OCI-LY7 (cell line): ENCODE measurements at regions not wholly inside any gene's neighbourhood (a gene's known extent, or its start where the extent isn't known, plus 50 kb on each side); places are given as distances from the start of the nearest gene placed in this dataset.

ENCODE experiments used
- BruUV-seq: library from RNA; stranded (reverse); fragments of 400-500 nt; replicated peaks from 2 replicates; lab custom pipeline; 2021; lab: Mats Ljungman, UMichigan
- CTCF ChIA-PET: fragments of 300-600 bp; sonication (Branson Sonifier 250); formaldehyde crosslinking; loops from one replicate; lab custom pipeline; 2022; ENCODE audit warnings: antibody characterized with exemption; ENCODE audit not compliant: unreplicated experiment; lab: Charles Lee
- POLR2A ChIA-PET: fragments of 300-600 bp; sonication (Branson Sonifier 250); formaldehyde crosslinking; loops from one replicate; lab custom pipeline; 2022; ENCODE audit warnings: antibody characterized with exemption; lab: Charles Lee
- DNase-seq: peaks from one replicate; pipeline ENCODE4 v3.0.0-alpha.2; 2015; ENCODE audit warnings: low spot score
- H2AFZ ChIP-seq: fragments of 200-600 bp; sonication (generic), shearing (Covaris generic); 2 replicates; pipeline ENCODE4 v1.6.1; 2014; ENCODE audit warnings: mild to moderate bottlenecking, antibody characterized with exemption, low read length, moderate library complexity
- H3K27ac ChIP-seq: fragments of 200-600 bp; sonication (generic); 2 replicates; pipeline ENCODE4 v1.5.1; 2014; ENCODE audit warnings: mixed run types, low read depth, mild to moderate bottlenecking, moderate library complexity, low read length, inconsistent platforms; ENCODE audit not compliant: poor library complexity, severe bottlenecking
- H3K36me3 ChIP-seq: fragments of 200-600 bp; sonication (generic); 2 replicates; pipeline ENCODE4 v1.6.1; 2014; ENCODE audit warnings: mild to moderate bottlenecking, antibody characterized with exemption, low read length, moderate library complexity, mixed read lengths; ENCODE audit not compliant: insufficient read depth
- H3K4me1 ChIP-seq: fragments of 200-600 bp; sonication (generic); 2 replicates; pipeline ENCODE4 v1.5.1; 2014; ENCODE audit warnings: mild to moderate bottlenecking, low read length; ENCODE audit not compliant: insufficient read depth, poor library complexity, severe bottlenecking
- H3K4me2 ChIP-seq: fragments of 200-600 bp; sonication (generic); 2 replicates; pipeline ENCODE4 v1.6.1; 2014; ENCODE audit warnings: mild to moderate bottlenecking, low read length
- H3K4me3 ChIP-seq: fragments of 200-600 bp; sonication (generic); 2 replicates; pipeline ENCODE4 v1.5.1; 2014; ENCODE audit warnings: mild to moderate bottlenecking, low read depth, low read length; ENCODE audit not compliant: poor library complexity, severe bottlenecking
- H3K79me2 ChIP-seq: fragments of 200-600 bp; sonication (generic); 2 replicates; pipeline ENCODE4 v1.6.1; 2016; ENCODE audit warnings: low read depth, mild to moderate bottlenecking, low read length, moderate library complexity, mixed read lengths; ENCODE audit not compliant: insufficient read depth
- H3K9me2 ChIP-seq: fragments of 200-600 bp; sonication (generic); 2 replicates; pipeline ENCODE4 v1.6.1; 2016; ENCODE audit warnings: mild to moderate bottlenecking, low read length, mixed read lengths; ENCODE audit not compliant: insufficient read depth
- H3K9me3 ChIP-seq: fragments of 200-600 bp; sonication (generic); 2 replicates; pipeline ENCODE4 v1.6.1; 2014; ENCODE audit warnings: mild to moderate bottlenecking, mixed run types, low read length, mixed read lengths
- H4K20me1 ChIP-seq: fragments of 200-600 bp; sonication (generic); 2 replicates; pipeline ENCODE4 v1.6.1; 2014; ENCODE audit warnings: mild to moderate bottlenecking, antibody characterized with exemption, low read length, moderate library complexity, mixed read lengths; ENCODE audit not compliant: insufficient read depth
- EZH2phosphoT487 ChIP-seq: fragments of 200-600 bp; sonication (generic); IDR thresholded peaks from 2 replicates; pipeline ENCODE4 v1.6.1; 2018; ENCODE audit warnings: low read depth, borderline replicate concordance, mild to moderate bottlenecking, mixed run types, antibody characterized with exemption, low read length, moderate library complexity, mixed read lengths
- intact Hi-C: fragments of 100-400 bp; cut with micrococcal nuclease; formaldehyde crosslinking; loops from one replicate; pipeline ENCODE4 v1.10.0; 2022; ENCODE audit not compliant: unreplicated experiment
- TF ChIP-seq, protein P1 (sequence below): fragments of 200-600 bp; sonication (generic); conservative IDR thresholded peaks from 2 replicates; pipeline ENCODE4 v1.5.1; 2014; ENCODE audit warnings: mild to moderate bottlenecking, antibody characterized with exemption, low read length, moderate library complexity, mixed read lengths

DNA sequence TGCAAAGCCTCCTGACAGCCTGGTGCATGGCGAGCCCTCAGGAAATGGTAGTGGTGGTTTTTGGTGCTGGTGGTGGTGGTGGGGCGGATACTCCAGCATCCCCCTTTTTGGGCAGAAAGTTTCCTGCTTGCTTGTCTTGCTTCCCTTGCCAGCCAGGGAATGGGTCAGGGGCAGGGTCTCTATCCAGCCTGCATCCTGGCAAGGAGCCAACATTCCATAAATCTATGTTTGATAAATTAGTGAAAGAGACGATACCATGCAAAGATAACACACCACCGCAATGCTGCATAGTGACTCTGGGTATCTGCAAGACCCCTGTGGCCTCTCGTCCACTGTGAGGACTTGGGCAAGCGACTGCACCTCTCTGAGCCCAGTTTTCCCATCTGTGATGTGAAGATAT lies 246.2 kb downstream of the LRFN2 start:
- Histone ChIP-seq H3K27ac (no peak overlapping the region), H4K20me1 (no peaks in the 10 kb centered on the region), H3K9me3 (no peaks in the 10 kb centered on the region), H2AFZ (no peak overlapping the region), H3K9me2 (no peaks in the 10 kb centered on the region), H3K4me1 (no peaks in the 10 kb centered on the region), H3K4me2 (no peak overlapping the region), H3K36me3 (no peaks in the 10 kb centered on the region), H3K79me2 (no peaks in the 10 kb centered on the region), H3K4me3 (no peak overlapping the region)
- BruUV-seq = no TSS peak
- ChIA-PET POLR2A (no interaction called here), CTCF (no interaction called here)
- TF ChIP-seq EZH2phosphoT487 = no peak
- TF ChIP-seq, protein P1, sequence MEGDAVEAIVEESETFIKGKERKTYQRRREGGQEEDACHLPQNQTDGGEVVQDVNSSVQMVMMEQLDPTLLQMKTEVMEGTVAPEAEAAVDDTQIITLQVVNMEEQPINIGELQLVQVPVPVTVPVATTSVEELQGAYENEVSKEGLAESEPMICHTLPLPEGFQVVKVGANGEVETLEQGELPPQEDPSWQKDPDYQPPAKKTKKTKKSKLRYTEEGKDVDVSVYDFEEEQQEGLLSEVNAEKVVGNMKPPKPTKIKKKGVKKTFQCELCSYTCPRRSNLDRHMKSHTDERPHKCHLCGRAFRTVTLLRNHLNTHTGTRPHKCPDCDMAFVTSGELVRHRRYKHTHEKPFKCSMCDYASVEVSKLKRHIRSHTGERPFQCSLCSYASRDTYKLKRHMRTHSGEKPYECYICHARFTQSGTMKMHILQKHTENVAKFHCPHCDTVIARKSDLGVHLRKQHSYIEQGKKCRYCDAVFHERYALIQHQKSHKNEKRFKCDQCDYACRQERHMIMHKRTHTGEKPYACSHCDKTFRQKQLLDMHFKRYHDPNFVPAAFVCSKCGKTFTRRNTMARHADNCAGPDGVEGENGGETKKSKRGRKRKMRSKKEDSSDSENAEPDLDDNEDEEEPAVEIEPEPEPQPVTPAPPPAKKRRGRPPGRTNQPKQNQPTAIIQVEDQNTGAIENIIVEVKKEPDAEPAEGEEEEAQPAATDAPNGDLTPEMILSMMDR = no peak
- no peak for DNase-seq
- intact Hi-C loops = no loop called here

DNA sequence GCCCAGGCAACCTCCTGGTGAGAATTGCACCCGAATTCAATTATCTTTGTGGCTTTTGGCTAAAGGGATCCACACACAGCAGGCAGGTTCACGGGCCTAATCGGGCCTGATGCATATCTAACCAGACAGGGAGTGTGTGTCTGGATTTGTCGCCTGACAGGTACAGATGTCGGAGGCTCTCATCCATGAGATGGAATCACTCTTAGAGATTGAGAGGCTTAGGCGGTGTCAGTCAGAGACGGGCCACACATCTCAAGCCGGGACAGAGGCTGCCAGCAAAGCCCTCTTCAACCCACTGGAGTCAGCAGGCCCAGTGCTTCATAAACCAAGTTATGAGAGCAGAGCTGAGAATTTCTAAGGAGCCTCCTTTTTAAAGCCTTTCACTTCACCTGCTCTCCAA lies 247.0 kb downstream of the LRFN2 start:
- POLR2A ChIA-PET = no interaction called here
- Histone ChIP-seq H3K9me3 (no peaks in the 10 kb centered on the region), H3K4me1 (no peaks in the 10 kb centered on the region), H3K9me2 (no peaks in the 10 kb centered on the region), H2AFZ (no peak overlapping the region), H3K79me2 (no peaks in the 10 kb centered on the region), H3K27ac (no peak overlapping the region), H3K36me3 (no peaks in the 10 kb centered on the region), H3K4me3 (no peak overlapping the region), H4K20me1 (no peaks in the 10 kb centered on the region), H3K4me2 (no peak overlapping the region)
- no TSS peak for BruUV-seq
- DNase-seq = no peak
- intact Hi-C loops = no loop called here
- no peak for TF ChIP-seq EZH2phosphoT487
- CTCF ChIA-PET = no interaction called here

DNA sequence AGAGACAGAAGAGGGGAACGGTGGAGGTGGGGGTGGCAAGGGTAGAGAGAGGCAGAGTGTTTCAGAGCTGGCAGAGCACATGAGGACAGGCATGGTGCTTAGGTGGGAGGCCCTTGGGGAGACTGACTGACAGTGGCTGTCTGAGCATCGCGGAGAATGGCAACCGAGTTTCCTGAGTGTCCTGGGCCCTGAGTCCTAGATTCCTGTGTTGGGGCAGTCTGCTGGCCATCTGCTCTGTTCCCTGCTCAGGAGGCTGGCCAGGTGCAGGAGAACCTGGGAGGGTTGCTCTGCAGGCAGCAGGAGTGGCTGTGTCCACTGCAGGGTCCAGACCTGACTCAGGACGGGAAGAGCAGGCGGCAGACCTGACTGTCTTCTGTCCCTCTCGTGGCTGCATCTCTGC lies 248.9 kb downstream of the LRFN2 start:
- intact Hi-C loops = no loop called here
- Histone ChIP-seq H3K4me1 (no peaks in the 10 kb centered on the region), H3K79me2 (no peaks in the 10 kb centered on the region), H3K4me3 (no peak overlapping the region), H3K36me3 (no peaks in the 10 kb centered on the region), H3K9me3 (no peaks in the 10 kb centered on the region), H3K27ac (no peak overlapping the region), H2AFZ (no peak overlapping the region), H4K20me1 (no peaks in the 10 kb centered on the region), H3K9me2 (no peaks in the 10 kb centered on the region), H3K4me2 (no peak overlapping the region)
- CTCF ChIA-PET = no interaction called here
- TF ChIP-seq, protein P1 = no peak
- no peak for TF ChIP-seq EZH2phosphoT487
- DNase-seq = no peak
- POLR2A ChIA-PET = no interaction called here
- no TSS peak for BruUV-seq
